ENCODE measurements at regions not wholly inside any gene's neighbourhood (a gene's known extent, or its start where the extent isn't known, plus 50 kb on each side); places are given as distances from the start of the nearest gene placed in this dataset.

DNA sequence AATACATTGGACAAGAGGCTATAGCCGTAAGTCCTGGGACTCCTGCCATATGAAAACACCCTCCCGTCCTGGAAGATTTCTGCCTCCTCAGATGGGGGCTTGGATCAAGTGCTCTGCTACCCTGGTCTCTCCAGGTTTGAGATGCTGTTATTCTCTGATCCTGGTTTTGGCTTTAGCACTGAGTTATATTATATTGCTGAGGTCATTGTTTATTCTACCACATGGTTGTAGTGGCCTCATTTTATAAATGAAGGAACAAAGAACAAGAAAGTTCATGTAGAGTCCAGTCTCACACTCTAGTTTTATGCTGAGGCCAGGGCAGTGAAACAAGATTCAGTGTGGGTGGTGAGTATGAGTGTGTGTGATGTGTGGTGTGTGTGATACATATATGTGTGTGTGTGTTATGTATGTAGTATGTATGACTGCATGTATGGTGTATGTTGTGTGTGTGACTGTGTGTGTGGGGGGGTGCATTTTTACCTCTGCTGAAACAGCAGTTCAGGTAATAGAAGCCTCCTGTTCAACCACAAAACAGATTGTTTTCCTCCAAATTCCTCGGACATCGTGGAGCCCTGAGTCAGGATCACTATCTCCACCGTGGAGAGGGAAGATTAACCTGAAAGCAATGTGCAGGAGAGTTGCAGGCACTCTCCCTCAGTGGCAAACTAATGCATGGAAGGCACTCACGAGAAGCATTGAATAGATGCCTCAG lies 80.7 kb downstream of the C7orf25 start:
- TF ChIP-seq KDM5A (IDR thresholded peaks at IDR 0.05; ENCODE audit: low read length) (no peak), SIRT6 (IDR thresholded peaks at IDR 0.05; ENCODE audit: low read length) (no peak)
- TF ChIP-seq, protein P1, sequence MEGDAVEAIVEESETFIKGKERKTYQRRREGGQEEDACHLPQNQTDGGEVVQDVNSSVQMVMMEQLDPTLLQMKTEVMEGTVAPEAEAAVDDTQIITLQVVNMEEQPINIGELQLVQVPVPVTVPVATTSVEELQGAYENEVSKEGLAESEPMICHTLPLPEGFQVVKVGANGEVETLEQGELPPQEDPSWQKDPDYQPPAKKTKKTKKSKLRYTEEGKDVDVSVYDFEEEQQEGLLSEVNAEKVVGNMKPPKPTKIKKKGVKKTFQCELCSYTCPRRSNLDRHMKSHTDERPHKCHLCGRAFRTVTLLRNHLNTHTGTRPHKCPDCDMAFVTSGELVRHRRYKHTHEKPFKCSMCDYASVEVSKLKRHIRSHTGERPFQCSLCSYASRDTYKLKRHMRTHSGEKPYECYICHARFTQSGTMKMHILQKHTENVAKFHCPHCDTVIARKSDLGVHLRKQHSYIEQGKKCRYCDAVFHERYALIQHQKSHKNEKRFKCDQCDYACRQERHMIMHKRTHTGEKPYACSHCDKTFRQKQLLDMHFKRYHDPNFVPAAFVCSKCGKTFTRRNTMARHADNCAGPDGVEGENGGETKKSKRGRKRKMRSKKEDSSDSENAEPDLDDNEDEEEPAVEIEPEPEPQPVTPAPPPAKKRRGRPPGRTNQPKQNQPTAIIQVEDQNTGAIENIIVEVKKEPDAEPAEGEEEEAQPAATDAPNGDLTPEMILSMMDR (IDR thresholded peaks at IDR 0.05; ENCODE audit: control extremely low read depth in 1 of 3, insufficient read depth in 1 of 3, low read depth in 1 of 3, low read length in 3 of 3), result no peak

Measured in H1 (cell line).